ENCODE measurements at regions not wholly inside any gene's neighbourhood (a gene's known extent, or its start where the extent isn't known, plus 50 kb on each side); places are given as distances from the start of the nearest gene placed in this dataset.

DNA sequence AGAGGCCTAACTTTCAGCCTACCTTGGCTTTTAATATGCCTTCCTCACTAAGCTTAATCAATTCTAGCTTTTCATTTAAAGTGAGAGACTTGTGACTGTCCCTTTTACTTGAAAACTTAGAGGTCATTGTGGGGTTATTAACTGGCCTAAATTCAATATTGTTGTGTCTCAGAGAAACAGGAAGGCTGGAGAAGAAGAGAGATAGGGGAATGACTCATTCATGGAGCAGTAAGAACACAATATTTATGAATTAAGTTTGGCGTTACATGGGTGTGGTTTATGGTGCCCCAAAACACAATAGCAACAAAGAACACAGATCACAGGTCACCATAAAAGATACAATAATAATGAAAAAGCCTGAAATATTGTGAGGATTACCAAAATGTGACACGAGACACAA is 612.1 kb downstream of the TBC1D4 start (continued):
- TF ChIP-seq, protein P1, sequence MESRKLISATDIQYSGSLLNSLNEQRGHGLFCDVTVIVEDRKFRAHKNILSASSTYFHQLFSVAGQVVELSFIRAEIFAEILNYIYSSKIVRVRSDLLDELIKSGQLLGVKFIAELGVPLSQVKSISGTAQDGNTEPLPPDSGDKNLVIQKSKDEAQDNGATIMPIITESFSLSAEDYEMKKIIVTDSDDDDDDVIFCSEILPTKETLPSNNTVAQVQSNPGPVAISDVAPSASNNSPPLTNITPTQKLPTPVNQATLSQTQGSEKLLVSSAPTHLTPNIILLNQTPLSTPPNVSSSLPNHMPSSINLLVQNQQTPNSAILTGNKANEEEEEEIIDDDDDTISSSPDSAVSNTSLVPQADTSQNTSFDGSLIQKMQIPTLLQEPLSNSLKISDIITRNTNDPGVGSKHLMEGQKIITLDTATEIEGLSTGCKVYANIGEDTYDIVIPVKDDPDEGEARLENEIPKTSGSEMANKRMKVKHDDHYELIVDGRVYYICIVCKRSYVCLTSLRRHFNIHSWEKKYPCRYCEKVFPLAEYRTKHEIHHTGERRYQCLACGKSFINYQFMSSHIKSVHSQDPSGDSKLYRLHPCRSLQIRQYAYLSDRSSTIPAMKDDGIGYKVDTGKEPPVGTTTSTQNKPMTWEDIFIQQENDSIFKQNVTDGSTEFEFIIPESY (CRISPR knock-in tag; IDR thresholded peaks at IDR 0.05): no peak
- 0 out of 2 replicates have a peak, but pooled peaks have one; percentile 32 for TF ChIP-seq NCOR1 (IDR thresholded peaks at IDR 0.05)
- no peak for TF ChIP-seq SMARCE1 (IDR thresholded peaks at IDR 0.05)
- no peak for TF ChIP-seq NRF1 (conservative IDR thresholded peaks at IDR 0.05 in 1 of 2, IDR thresholded peaks at IDR 0.05 in 1 of 2)
- TF ChIP-seq STAT5A (IDR thresholded peaks at IDR 0.05; ENCODE audit: borderline replicate concordance, low read length): no peak
- no peak for TF ChIP-seq FOXK2 (conservative IDR thresholded peaks at IDR 0.05 in 1 of 2, IDR thresholded peaks at IDR 0.05 in 1 of 2; ENCODE audit: low read depth in 2 of 2)
- TF ChIP-seq JUND (IDR thresholded peaks at IDR 0.05; ENCODE audit: borderline replicate concordance, low read depth, low read length): peak; percentile 80
- peak; percentile 62; the same call in 2 of the 3 replicates for TF ChIP-seq JUND (tag; IDR thresholded peaks at IDR 0.05; ENCODE audit: borderline replicate concordance, low read depth, low read length)
- TF ChIP-seq, protein P2, sequence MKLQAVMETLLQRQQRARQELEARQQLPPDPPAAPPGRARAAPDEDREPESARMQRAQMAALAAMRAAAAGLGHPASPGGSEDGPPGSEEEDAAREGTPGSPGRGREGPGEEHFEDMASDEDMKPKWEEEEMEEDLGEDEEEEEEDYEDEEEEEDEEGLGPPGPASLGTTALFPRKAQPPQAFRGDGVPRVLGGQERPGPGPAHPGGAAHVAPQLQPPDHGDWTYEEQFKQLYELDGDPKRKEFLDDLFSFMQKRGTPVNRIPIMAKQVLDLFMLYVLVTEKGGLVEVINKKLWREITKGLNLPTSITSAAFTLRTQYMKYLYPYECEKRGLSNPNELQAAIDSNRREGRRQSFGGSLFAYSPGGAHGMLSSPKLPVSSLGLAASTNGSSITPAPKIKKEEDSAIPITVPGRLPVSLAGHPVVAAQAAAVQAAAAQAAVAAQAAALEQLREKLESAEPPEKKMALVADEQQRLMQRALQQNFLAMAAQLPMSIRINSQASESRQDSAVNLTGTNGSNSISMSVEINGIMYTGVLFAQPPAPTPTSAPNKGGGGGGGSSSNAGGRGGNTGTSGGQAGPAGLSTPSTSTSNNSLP (IDR thresholded peaks at IDR 0.05; ENCODE audit: borderline replicate concordance, low read depth, low read length): no peak
- TF ChIP-seq MCM5 (IDR thresholded peaks at IDR 0.05; ENCODE audit: low read depth): no peak
- no peak for TF ChIP-seq ZNF324 (CRISPR knock-in tag; IDR thresholded peaks at IDR 0.05)
- TF ChIP-seq, protein P3, sequence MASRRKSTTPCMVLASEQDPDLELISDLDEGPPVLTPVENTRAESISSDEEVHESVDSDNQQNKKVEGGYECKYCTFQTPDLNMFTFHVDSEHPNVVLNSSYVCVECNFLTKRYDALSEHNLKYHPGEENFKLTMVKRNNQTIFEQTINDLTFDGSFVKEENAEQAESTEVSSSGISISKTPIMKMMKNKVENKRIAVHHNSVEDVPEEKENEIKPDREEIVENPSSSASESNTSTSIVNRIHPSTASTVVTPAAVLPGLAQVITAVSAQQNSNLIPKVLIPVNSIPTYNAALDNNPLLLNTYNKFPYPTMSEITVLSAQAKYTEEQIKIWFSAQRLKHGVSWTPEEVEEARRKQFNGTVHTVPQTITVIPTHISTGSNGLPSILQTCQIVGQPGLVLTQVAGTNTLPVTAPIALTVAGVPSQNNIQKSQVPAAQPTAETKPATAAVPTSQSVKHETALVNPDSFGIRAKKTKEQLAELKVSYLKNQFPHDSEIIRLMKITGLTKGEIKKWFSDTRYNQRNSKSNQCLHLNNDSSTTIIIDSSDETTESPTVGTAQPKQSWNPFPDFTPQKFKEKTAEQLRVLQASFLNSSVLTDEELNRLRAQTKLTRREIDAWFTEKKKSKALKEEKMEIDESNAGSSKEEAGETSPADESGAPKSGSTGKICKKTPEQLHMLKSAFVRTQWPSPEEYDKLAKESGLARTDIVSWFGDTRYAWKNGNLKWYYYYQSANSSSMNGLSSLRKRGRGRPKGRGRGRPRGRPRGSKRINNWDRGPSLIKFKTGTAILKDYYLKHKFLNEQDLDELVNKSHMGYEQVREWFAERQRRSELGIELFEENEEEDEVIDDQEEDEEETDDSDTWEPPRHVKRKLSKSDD (conservative IDR thresholded peaks at IDR 0.05; ENCODE audit: low read length): no peak
- TF ChIP-seq SIN3B (IDR thresholded peaks at IDR 0.05; ENCODE audit: low read depth): no peak
- TF ChIP-seq, protein P4, sequence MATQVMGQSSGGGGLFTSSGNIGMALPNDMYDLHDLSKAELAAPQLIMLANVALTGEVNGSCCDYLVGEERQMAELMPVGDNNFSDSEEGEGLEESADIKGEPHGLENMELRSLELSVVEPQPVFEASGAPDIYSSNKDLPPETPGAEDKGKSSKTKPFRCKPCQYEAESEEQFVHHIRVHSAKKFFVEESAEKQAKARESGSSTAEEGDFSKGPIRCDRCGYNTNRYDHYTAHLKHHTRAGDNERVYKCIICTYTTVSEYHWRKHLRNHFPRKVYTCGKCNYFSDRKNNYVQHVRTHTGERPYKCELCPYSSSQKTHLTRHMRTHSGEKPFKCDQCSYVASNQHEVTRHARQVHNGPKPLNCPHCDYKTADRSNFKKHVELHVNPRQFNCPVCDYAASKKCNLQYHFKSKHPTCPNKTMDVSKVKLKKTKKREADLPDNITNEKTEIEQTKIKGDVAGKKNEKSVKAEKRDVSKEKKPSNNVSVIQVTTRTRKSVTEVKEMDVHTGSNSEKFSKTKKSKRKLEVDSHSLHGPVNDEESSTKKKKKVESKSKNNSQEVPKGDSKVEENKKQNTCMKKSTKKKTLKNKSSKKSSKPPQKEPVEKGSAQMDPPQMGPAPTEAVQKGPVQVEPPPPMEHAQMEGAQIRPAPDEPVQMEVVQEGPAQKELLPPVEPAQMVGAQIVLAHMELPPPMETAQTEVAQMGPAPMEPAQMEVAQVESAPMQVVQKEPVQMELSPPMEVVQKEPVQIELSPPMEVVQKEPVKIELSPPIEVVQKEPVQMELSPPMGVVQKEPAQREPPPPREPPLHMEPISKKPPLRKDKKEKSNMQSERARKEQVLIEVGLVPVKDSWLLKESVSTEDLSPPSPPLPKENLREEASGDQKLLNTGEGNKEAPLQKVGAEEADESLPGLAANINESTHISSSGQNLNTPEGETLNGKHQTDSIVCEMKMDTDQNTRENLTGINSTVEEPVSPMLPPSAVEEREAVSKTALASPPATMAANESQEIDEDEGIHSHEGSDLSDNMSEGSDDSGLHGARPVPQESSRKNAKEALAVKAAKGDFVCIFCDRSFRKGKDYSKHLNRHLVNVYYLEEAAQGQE (IDR thresholded peaks at IDR 0.05; ENCODE audit: borderline replicate concordance): no peak
- TF ChIP-seq, protein P4 (CRISPR knock-in tag; IDR thresholded peaks at IDR 0.05; ENCODE audit: low read depth): no peak
- no peak for TF ChIP-seq ZNF507 (tag; conservative IDR thresholded peaks at IDR 0.05)

All from K562 (cell line).